ENCODE measurements at regions not wholly inside any gene's neighbourhood (a gene's known extent, or its start where the extent isn't known, plus 50 kb on each side); places are given as distances from the start of the nearest gene placed in this dataset.

- no peak for FAIRE-seq
- no peak for DNase-seq (ENCODE audit: insufficient read length, low spot score)
- TF ChIP-seq, protein P1, sequence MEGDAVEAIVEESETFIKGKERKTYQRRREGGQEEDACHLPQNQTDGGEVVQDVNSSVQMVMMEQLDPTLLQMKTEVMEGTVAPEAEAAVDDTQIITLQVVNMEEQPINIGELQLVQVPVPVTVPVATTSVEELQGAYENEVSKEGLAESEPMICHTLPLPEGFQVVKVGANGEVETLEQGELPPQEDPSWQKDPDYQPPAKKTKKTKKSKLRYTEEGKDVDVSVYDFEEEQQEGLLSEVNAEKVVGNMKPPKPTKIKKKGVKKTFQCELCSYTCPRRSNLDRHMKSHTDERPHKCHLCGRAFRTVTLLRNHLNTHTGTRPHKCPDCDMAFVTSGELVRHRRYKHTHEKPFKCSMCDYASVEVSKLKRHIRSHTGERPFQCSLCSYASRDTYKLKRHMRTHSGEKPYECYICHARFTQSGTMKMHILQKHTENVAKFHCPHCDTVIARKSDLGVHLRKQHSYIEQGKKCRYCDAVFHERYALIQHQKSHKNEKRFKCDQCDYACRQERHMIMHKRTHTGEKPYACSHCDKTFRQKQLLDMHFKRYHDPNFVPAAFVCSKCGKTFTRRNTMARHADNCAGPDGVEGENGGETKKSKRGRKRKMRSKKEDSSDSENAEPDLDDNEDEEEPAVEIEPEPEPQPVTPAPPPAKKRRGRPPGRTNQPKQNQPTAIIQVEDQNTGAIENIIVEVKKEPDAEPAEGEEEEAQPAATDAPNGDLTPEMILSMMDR (IDR thresholded peaks at IDR 0.05; ENCODE audit: insufficient read depth, missing control alignments): no peak
Measured at GRCh38 chr5:100446879-100447430, 88.2 kb upstream of the FAM174A start.

GRCh38 chr5:100444961-100445360 lies 90.2 kb upstream of the FAM174A start:
- TF ChIP-seq, protein P1 (IDR thresholded peaks at IDR 0.05; ENCODE audit: insufficient read depth, missing control alignments): no peak
- no peak for DNase-seq (ENCODE audit: insufficient read length, low spot score)
- FAIRE-seq: no peak

DNA sequence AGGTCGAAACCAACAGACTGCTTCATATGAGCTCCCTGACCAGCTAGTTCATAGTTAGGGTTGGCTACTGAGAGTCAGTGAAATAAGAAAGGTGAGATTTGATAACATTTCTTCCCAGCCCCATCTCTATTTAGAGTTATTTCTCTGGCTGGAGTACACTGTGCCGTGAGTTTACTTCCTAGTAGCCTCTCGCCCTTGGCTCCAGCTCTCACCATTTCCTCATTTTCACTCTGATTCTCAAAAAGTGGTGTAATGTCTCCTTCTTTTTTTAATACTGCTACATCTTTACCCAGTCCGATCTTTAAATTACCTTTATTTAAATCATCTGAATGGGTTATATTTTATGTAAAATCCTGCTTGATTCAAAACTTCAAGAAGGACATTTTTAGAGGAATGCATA lies 100.4 kb upstream of the FAM174A start:
- DNase-seq (ENCODE audit: insufficient read length, low spot score) (no peak), FAIRE-seq (no peak)
- TF ChIP-seq, protein P1 (IDR thresholded peaks at IDR 0.05; ENCODE audit: insufficient read depth, missing control alignments): no peak

- FAIRE-seq (no peak), DNase-seq (ENCODE audit: insufficient read length, low spot score) (no peak)
- TF ChIP-seq, protein P1 (IDR thresholded peaks at IDR 0.05; ENCODE audit: insufficient read depth, missing control alignments): no peak
Measured at GRCh38 chr5:100432741-100433140, 102.4 kb upstream of the FAM174A start.

DNA sequence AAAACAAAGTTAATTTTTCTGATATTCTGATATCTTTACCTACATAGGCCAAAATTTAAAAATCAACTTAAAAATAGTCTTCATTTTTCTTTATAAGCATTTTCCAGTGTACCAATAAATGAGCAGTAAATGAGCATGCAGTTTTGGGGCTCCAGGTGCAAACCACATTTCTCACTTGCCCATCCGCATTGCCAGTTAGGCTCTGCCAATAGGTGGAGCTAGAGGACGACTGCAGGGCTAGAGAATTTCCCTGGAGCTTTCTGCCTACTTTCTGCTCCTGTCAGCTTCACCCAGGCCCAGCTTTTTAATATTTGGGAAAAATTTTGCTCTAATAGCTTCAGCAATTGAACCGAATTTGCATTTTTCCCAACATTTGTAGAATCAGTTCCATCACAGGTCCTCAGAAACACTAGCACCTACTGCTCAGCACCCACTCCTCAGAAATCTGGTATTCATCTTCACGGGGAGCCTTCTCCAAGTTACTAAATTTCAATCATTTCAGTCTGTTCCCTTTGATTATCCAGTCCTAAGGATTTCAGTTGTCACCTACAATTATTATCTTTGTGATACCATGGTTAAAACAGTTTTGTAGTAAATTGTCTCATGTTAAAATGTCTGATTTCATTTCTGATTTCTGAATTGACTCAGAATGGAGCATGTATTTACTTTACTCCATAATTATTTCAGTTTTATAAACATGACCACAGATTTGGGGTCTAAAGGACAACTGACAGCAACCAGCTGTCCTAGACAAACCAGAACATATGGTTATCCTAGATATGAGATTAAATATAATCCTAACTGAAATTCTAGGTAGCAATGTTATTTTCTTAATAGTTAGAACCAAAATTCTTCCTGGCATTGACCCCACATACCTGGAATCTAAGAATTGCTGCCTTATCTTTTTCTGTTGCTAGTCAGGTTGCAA lies 104.6 kb upstream of the FAM174A start:
- FAIRE-seq (peak; percentile 64), DNase-seq (ENCODE audit: insufficient read length, low spot score) (no peak)
- TF ChIP-seq, protein P1 (IDR thresholded peaks at IDR 0.05; ENCODE audit: insufficient read depth, missing control alignments): peak; percentile 84

DNA sequence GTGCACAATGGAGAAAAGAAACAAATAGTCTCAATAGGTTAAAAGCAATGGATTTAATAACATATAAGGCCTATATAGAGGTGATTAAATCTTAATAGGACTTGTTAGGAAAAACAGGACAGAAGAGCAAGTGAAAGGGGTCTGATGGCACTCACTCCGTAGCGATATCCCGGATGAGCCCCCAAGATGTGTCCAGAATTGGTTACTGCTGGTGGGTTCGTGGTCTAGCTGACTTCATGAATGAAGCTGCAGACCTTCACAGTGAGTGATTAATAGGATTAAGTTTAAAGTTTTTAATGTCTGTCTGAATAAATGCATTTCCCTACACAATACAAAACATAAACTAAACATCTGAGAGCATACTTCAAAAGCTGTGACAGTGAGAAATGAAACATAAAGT lies 110.4 kb upstream of the FAM174A start:
- FAIRE-seq (no peak), DNase-seq (ENCODE audit: insufficient read length, low spot score) (no peak)

More for the DNA sequence above, 110.4 kb upstream of the FAM174A start:
- TF ChIP-seq, protein P1 (IDR thresholded peaks at IDR 0.05; ENCODE audit: insufficient read depth, missing control alignments): no peak
